ENCODE measurements at regions not wholly inside any gene's neighbourhood (a gene's known extent, or its start where the extent isn't known, plus 50 kb on each side); places are given as distances from the start of the nearest gene placed in this dataset.

DNA sequence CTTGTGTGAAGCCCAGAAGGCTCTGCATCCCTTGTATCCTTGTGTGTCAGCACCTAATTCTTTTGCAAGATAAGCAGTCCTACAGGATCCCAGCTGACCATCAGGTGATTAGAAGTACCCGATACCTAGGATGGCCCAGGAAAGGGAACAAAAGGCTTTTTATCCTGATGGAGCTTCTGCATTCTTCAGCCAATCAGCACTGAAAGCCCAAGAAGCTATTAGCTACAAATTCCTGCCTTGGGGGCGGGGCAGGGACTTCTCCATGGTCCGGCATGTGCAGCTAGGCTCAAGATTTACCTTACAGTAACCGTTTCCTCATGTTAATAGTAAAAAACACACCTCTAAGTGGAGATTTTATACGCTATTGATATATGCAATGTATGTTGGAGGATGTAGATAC is 264.6 kb upstream of the THUMPD2 start:
- BruUV-seq (replicated peaks): no TSS peak
- ChIA-PET CTCF (ENCODE audit: low intra/inter-chr PET ratio, low total read pairs) (no interaction called here), POLR2A (no interaction called here)
- no peaks in the 10 kb centered on the region for H3K4me1 ChIP-seq (ENCODE audit: insufficient read depth, low read length)
- no peak overlapping the region for H2AFZ ChIP-seq (ENCODE audit: low read length)
- FAIRE-seq (no peak), ATAC-seq (no peak), DNase-seq (ENCODE audit: low spot score) (no peak)
- no peaks in the 10 kb centered on the region; a peak in 1 of 5 replicates for H3K27me3 ChIP-seq (ENCODE audit: control insufficient read depth in 1 of 2, insufficient read depth in 2 of 2, low read length in 2 of 2)
- in situ Hi-C loops (cut with HindIII; ENCODE audit: extremely low pct_ligation_motif_present, low pct_unique_long_range_greater_than_20kb): no loop called here
- intact Hi-C loops (cut with micrococcal nuclease; ENCODE audit: unreplicated experiment): no loop called here
- H3K9ac ChIP-seq (ENCODE audit: insufficient read depth, low read depth, low read length): no peak overlapping the region
- no peaks in the 10 kb centered on the region for H3K79me2 ChIP-seq (ENCODE audit: insufficient read depth, low read length)
- no peak overlapping the region for H3K4me3 ChIP-seq (replicated peaks in 1 of 3; ENCODE audit: insufficient read depth in 1 of 3, low read depth in 2 of 3, low read length in 3 of 3)
- TF ChIP-seq ZNF101 (CRISPR knock-in tag; IDR thresholded peaks at IDR 0.05; ENCODE audit: borderline replicate concordance, low read depth): no peak
- no peak for TF ChIP-seq SSRP1 (CRISPR knock-in tag; IDR thresholded peaks at IDR 0.05)
- TF ChIP-seq NFATC3 (CRISPR knock-in tag; IDR thresholded peaks at IDR 0.05): no peak
- TF ChIP-seq FOXM1 (CRISPR knock-in tag; IDR thresholded peaks at IDR 0.05): no peak
- TF ChIP-seq ZNF296 (CRISPR knock-in tag; conservative IDR thresholded peaks at IDR 0.05): no peak
- no peaks in the 10 kb centered on the region for H3K9me3 ChIP-seq (ENCODE audit: low read length)
- no peaks in the 10 kb centered on the region for H3K36me3 ChIP-seq (replicated peaks in 1 of 2; ENCODE audit: control insufficient read depth in 1 of 2, insufficient read depth in 2 of 2, low read length in 2 of 2)
- 3% methylated on average over 5 of the region's 5 CpGs for WGBS (ENCODE audit: low lambda C conversion rate)
- H4K20me1 ChIP-seq (ENCODE audit: insufficient read depth, low read length): no peaks in the 10 kb centered on the region
- no peak overlapping the region for H3K27ac ChIP-seq (ENCODE audit: extremely low read length, insufficient read depth, low read length)
- no peak overlapping the region for H3K4me2 ChIP-seq (ENCODE audit: low read depth, low read length)

DNA sequence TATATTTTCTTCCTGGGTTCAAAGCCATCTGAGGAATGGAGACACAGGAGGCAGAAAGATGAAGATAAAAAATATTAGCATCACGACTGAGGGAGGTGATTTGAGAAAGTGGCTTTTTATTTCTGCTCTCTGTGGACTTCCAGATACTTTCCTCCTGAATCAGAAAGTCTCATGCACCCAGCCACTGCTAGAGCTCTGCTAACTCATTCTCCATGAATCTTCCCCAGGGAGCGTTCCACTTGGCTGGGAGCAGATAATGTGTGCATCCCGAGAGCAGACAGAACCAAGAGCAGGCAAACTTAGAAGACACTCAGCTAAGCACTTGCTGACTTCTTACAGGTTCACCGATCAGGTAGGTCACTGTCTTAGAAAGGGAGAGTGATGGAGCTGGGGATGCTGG is 264.1 kb upstream of the THUMPD2 start:
- Histone ChIP-seq H3K27me3 (ENCODE audit: control insufficient read depth in 1 of 2, insufficient read depth in 2 of 2, low read length in 2 of 2) (no peaks in the 10 kb centered on the region; a peak in 1 of 5 replicates), H3K9me3 (ENCODE audit: low read length) (no peaks in the 10 kb centered on the region), H3K36me3 (replicated peaks in 1 of 2; ENCODE audit: control insufficient read depth in 1 of 2, insufficient read depth in 2 of 2, low read length in 2 of 2) (no peaks in the 10 kb centered on the region), H3K4me3 (replicated peaks in 1 of 3; ENCODE audit: insufficient read depth in 1 of 3, low read depth in 2 of 3, low read length in 3 of 3) (no peak overlapping the region), H3K79me2 (ENCODE audit: insufficient read depth, low read length) (no peaks in the 10 kb centered on the region), H3K9ac (ENCODE audit: insufficient read depth, low read depth, low read length) (no peak overlapping the region), H4K20me1 (ENCODE audit: insufficient read depth, low read length) (no peaks in the 10 kb centered on the region), H3K4me1 (ENCODE audit: insufficient read depth, low read length) (no peaks in the 10 kb centered on the region), H3K4me2 (ENCODE audit: low read depth, low read length) (no peak overlapping the region), H2AFZ (ENCODE audit: low read length) (no peak overlapping the region), H3K27ac (ENCODE audit: extremely low read length, insufficient read depth, low read length) (no peak overlapping the region)
- POLR2A ChIA-PET: no interaction called here
- ATAC-seq (no peak), DNase-seq (ENCODE audit: low spot score) (no peak), FAIRE-seq (no peak)
- WGBS (ENCODE audit: low lambda C conversion rate): 0% methylated on average over 4 of the region's 4 CpGs
- CTCF ChIA-PET (ENCODE audit: low intra/inter-chr PET ratio, low total read pairs): no interaction called here
- intact Hi-C loops (cut with micrococcal nuclease; ENCODE audit: unreplicated experiment) (no loop called here), in situ Hi-C loops (cut with HindIII; ENCODE audit: extremely low pct_ligation_motif_present, low pct_unique_long_range_greater_than_20kb) (no loop called here)
- BruUV-seq (replicated peaks): no TSS peak
- TF ChIP-seq, protein P1, sequence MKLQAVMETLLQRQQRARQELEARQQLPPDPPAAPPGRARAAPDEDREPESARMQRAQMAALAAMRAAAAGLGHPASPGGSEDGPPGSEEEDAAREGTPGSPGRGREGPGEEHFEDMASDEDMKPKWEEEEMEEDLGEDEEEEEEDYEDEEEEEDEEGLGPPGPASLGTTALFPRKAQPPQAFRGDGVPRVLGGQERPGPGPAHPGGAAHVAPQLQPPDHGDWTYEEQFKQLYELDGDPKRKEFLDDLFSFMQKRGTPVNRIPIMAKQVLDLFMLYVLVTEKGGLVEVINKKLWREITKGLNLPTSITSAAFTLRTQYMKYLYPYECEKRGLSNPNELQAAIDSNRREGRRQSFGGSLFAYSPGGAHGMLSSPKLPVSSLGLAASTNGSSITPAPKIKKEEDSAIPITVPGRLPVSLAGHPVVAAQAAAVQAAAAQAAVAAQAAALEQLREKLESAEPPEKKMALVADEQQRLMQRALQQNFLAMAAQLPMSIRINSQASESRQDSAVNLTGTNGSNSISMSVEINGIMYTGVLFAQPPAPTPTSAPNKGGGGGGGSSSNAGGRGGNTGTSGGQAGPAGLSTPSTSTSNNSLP (IDR thresholded peaks at IDR 0.05; ENCODE audit: low read depth, low read length): no peak
- TF ChIP-seq, protein P2, sequence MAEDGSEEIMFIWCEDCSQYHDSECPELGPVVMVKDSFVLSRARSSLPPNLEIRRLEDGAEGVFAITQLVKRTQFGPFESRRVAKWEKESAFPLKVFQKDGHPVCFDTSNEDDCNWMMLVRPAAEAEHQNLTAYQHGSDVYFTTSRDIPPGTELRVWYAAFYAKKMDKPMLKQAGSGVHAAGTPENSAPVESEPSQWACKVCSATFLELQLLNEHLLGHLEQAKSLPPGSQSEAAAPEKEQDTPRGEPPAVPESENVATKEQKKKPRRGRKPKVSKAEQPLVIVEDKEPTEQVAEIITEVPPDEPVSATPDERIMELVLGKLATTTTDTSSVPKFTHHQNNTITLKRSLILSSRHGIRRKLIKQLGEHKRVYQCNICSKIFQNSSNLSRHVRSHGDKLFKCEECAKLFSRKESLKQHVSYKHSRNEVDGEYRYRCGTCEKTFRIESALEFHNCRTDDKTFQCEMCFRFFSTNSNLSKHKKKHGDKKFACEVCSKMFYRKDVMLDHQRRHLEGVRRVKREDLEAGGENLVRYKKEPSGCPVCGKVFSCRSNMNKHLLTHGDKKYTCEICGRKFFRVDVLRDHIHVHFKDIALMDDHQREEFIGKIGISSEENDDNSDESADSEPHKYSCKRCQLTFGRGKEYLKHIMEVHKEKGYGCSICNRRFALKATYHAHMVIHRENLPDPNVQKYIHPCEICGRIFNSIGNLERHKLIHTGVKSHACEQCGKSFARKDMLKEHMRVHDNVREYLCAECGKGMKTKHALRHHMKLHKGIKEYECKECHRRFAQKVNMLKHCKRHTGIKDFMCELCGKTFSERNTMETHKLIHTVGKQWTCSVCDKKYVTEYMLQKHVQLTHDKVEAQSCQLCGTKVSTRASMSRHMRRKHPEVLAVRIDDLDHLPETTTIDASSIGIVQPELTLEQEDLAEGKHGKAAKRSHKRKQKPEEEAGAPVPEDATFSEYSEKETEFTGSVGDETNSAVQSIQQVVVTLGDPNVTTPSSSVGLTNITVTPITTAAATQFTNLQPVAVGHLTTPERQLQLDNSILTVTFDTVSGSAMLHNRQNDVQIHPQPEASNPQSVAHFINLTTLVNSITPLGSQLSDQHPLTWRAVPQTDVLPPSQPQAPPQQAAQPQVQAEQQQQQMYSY (CRISPR knock-in tag; IDR thresholded peaks at IDR 0.05): no peak
- TF ChIP-seq ZNF577 (CRISPR knock-in tag; IDR thresholded peaks at IDR 0.05; ENCODE audit: borderline replicate concordance, low read depth) (no peak), ZNF570 (CRISPR knock-in tag; IDR thresholded peaks at IDR 0.05; ENCODE audit: borderline replicate concordance) (no peak)
- TF ChIP-seq, protein P3, sequence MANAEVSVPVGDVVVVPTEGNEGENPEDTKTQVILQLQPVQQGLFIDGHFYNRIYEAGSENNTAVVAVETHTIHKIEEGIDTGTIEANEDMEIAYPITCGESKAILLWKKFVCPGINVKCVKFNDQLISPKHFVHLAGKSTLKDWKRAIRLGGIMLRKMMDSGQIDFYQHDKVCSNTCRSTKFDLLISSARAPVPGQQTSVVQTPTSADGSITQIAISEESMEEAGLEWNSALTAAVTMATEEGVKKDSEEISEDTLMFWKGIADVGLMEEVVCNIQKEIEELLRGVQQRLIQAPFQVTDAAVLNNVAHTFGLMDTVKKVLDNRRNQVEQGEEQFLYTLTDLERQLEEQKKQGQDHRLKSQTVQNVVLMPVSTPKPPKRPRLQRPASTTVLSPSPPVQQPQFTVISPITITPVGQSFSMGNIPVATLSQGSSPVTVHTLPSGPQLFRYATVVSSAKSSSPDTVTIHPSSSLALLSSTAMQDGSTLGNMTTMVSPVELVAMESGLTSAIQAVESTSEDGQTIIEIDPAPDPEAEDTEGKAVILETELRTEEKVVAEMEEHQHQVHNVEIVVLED (CRISPR knock-in tag; IDR thresholded peaks at IDR 0.05; ENCODE audit: borderline replicate concordance): no peak

Measured in HepG2 (cell line).